ENCODE measurements at regions not wholly inside any gene's neighbourhood (a gene's known extent, or its start where the extent isn't known, plus 50 kb on each side); places are given as distances from the start of the nearest gene placed in this dataset.
A peak's percentile ranks its signal among the peaks of the same experiment; 100 is the strongest.

GRCh38 chr6:147060636-147061035, 143.6 kb upstream of the STXBP5 start:
- no peak for DNase-seq (ENCODE audit: low read depth)
- no peak for TF ChIP-seq CTCF (IDR thresholded peaks at IDR 0.05; ENCODE audit: insufficient read depth, low read depth, low read length)
- no peak overlapping the region for H3K4me3 ChIP-seq (ENCODE audit: low read depth, low read length)

- no peak overlapping the region for H3K4me3 ChIP-seq (ENCODE audit: low read depth, low read length)
- no peak for TF ChIP-seq CTCF (IDR thresholded peaks at IDR 0.05; ENCODE audit: insufficient read depth, low read depth, low read length)
- DNase-seq (ENCODE audit: low read depth): no peak
Observed at GRCh38 chr6:147061252-147061651, 143.0 kb upstream of the STXBP5 start.

- H3K4me3 ChIP-seq (ENCODE audit: low read depth, low read length): no peak overlapping the region
- TF ChIP-seq CTCF (IDR thresholded peaks at IDR 0.05; ENCODE audit: insufficient read depth, low read depth, low read length): no peak
- DNase-seq (ENCODE audit: low read depth): peak; percentile 71
Observed at GRCh38 chr6:147063469-147064031, 140.7 kb upstream of the STXBP5 start.

GRCh38 chr6:147065786-147066185, 138.4 kb upstream of the STXBP5 start:
- no peak for TF ChIP-seq CTCF (IDR thresholded peaks at IDR 0.05; ENCODE audit: insufficient read depth, low read depth, low read length)
- DNase-seq (ENCODE audit: low read depth): no peak
- H3K4me3 ChIP-seq (ENCODE audit: low read depth, low read length): no peak overlapping the region

GRCh38 chr6:147067184-147067583, 137.0 kb upstream of the STXBP5 start:
- no peak for DNase-seq (ENCODE audit: low read depth)
- no peak overlapping the region for H3K4me3 ChIP-seq (ENCODE audit: low read depth, low read length)
- no peak for TF ChIP-seq CTCF (IDR thresholded peaks at IDR 0.05; ENCODE audit: insufficient read depth, low read depth, low read length)

DNA sequence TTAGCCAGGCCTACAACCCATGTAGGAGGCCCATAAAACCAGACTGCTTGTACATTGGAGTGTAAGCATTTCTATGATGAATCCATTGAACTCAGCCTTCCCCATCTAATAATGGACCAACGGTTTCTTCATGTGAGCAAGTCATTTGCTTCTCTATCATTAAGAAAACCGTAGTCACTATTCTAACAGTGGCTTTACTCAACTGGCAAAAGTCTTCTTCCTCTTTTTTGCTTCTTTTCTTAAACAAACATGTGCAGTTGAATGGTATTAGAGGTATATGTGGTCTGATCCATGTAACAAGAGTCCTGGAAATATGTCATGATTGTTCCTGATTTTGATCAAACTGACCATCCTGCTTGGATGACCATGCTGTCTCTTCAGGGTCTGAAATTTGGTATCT, 132.4 kb upstream of the STXBP5 start:
- no peak for DNase-seq (ENCODE audit: low read depth)
- TF ChIP-seq CTCF (IDR thresholded peaks at IDR 0.05; ENCODE audit: insufficient read depth, low read depth, low read length): no peak
- no peak overlapping the region for H3K4me3 ChIP-seq (ENCODE audit: low read depth, low read length)

GRCh38 chr6:147075381-147075780, 128.8 kb upstream of the STXBP5 start:
- TF ChIP-seq CTCF (IDR thresholded peaks at IDR 0.05; ENCODE audit: insufficient read depth, low read depth, low read length): no peak
- no peak overlapping the region for H3K4me3 ChIP-seq (ENCODE audit: low read depth, low read length)
- DNase-seq (ENCODE audit: low read depth): no peak

Measured in fibroblast of villous mesenchyme (primary cell).